HuH-7.5 (cell line): ENCODE measurements at regions not wholly inside any gene's neighbourhood (a gene's known extent, or its start where the extent isn't known, plus 50 kb on each side); places are given as distances from the start of the nearest gene placed in this dataset.
"Not testable (repeated sequence)": the region's sequence is repeated elsewhere in the genome, so short reads cannot be mapped to it uniquely, and the experiment has no call there.

ENCODE experiments used
- DNase-seq: peaks from one replicate; pipeline ENCODE4 v3.0.0; 2011; ENCODE audit warnings: low spot score

- DNase-seq: no peak
Observed at GRCh38 chr12:127169321-127170181, 1097.4 kb upstream of the TMEM132C start.

GRCh38 chr12:127170226-127171180, 1096.5 kb upstream of the TMEM132C start:
- no peak for DNase-seq

- DNase-seq: no peak
Observed at GRCh38 chr12:127172861-127173260, 1094.1 kb upstream of the TMEM132C start.

- DNase-seq: not testable (repeated sequence)
Observed at GRCh38 chr12:127173971-127174370, 1093.0 kb upstream of the TMEM132C start.

DNA sequence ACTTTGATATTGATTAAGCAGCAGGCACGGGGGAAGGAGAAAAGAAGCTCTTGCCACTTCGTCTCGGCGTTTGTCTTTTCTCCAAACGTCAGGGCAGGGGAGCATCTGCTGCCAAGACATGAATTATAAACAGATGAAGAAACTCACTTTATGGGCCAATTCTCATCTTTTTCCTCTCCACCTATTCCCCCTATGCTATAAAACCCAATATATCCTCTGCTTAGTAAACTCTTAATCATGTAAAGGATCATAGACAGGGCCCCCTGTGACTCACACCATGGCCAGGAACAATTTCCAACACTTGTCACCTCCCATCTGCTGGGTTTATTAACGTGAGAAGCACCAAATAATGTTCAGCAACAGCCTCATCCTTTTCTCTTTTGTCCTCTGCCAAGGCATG, 1092.1 kb upstream of the TMEM132C start:
- no peak for DNase-seq

DNA sequence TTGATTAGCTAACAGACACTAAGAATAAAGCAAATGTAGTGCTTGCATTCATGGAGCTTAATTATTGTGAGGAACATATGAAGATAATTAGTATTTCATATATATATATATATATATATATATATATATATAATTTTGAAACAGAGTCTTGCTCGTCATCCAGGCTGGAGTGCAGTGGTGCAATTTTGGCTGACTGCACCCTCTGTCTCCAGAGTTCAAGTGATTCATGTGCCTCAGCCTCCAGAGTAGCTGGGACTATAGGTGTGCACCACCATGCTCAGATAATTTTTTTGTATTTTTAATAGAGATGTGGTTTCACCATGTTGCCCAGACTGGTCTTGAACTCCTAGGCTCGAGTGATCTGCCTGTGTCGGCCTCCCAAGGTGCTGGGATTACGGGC, 1091.6 kb upstream of the TMEM132C start:
- no peak for DNase-seq

DNA sequence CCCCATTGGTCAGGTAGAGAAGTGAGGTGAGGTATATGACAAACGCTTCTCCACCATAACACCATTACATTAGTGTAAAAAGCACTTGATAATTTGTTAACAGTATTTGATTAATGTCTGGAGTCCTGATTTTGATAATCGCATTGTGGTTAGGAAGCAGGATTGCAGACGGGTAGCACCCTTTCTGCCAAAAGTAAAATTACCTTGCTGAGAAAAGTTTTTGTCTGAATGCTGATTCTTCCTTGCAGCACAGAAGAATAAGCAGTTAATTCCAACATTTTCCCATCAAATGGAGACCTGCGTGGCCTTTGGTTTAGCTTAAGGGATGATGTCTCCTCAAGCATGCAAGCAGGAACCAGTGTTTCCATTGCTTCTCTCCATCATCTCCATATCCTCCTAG, 1090.2 kb upstream of the TMEM132C start:
- no peak for DNase-seq

DNA sequence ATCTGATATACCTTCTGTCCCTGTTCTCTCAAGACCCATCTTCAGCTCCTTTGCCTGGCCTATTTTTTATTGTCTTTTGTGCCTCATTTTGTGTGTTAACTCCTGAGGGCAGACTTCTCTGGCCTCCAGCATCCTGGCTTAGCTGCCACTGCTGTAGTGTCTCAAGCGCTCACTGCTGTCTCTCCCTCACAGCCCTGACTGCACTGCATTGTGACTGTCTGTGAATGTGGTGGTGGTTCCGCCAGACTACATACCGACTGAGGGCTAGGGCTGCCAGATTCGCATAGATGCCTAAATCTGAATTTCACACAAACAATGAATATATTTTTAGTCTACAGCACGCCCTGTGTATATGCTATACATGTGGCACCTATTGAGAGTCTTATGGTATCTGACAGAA, 1088.9 kb upstream of the TMEM132C start:
- no peak for DNase-seq

GRCh38 chr12:127178463-127178862, 1088.5 kb upstream of the TMEM132C start:
- DNase-seq: no peak

- no peak for DNase-seq
Observed at GRCh38 chr12:127179176-127179575, 1087.8 kb upstream of the TMEM132C start.

GRCh38 chr12:127182018-127182417, 1085.0 kb upstream of the TMEM132C start:
- no peak for DNase-seq

DNA sequence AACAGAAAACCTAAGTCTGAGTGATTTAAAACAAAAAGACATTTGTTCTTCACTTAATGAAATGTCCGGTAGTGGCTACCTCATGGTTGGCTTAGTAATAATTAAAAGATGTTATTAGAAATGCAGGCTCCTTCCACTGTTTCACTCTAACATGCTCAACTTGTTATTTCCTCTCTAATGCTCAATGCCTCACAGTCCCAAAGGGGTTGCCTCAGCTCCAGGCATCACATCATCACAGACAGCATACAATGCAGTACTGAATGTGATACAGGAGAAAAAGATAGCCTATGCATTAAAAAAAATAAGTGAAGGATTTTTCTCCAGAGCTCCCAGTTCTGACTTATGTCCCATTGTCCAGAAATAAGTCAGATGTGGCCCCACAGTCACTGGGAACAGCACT, 1077.0 kb upstream of the TMEM132C start:
- no peak for DNase-seq

GRCh38 chr12:127191129-127191528, 1075.8 kb upstream of the TMEM132C start:
- no peak for DNase-seq

DNA sequence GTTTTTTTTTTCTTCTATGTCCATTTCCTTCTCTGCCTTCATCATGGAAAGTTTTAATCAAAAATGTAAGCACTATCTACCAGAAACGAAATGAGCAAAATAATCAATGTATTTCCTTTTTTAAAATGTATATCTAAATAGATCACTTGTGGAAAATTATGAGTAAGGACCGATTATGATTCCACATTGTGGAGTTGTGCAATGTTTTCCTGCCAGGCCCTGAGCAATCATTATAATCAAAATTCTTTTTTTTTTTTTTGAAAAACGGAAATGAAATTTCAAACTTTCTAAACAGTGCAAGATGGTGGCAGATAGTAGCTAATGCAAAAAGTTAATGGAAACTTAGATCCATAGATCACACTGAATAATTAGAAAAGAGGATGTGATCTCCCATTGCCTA, 1074.6 kb upstream of the TMEM132C start:
- no peak for DNase-seq

DNA sequence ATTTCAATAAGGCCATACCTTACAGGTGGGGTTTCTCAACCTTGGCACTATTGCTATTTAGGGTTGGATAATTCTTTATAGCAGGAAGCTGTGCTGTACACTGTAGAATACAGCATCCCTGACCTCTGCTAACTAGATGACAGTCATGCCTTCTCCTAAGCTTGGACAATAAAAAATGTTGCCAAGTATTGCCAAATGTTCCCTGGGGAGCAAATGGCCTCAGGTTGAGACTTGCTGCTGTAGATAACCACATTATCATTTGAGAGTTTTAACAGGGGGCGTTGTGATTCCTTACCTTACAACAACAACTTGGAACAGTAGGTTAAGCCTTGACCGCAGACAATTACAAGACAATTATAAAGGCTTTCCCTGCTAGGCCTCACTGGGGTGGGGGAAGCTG, 1073.6 kb upstream of the TMEM132C start:
- DNase-seq: no peak

GRCh38 chr12:127194176-127194575, 1072.8 kb upstream of the TMEM132C start:
- no peak for DNase-seq

DNA sequence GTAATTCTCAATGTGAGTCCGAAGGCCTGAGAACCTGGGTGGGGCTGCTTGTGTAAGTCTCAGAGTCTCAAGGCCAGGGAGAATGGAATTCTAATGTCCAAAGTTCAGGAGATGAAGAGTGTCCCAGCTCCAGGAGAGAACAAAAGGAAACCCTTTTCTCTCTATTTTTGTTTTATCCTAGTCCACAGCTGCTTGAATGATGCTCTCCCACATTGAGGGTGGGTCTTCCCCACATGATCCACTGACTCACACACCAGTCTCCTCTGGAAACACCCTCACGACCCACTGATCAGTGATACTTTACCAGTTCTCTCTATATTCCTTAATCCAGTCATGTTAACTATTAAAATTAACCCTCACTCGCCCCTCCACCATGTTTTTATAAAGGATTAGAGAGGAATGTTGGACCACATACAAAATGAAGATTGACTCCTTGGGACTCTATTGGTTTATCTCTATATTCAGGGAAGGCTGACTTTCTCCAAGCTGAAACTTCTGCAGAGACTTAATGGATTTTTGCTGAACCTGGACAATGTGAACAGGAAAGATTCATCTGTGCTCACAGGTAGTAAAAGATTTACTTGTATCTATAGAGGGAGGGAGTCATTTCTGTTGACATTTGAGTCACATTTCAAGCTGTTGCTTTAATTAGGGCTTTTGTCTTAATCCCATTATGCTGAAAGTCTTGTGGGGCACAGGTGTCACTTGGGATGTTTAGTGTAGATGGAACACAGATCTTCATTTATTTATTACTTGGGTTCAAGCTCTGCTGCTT, 1061.0 kb upstream of the TMEM132C start:
- DNase-seq: no peak

DNA sequence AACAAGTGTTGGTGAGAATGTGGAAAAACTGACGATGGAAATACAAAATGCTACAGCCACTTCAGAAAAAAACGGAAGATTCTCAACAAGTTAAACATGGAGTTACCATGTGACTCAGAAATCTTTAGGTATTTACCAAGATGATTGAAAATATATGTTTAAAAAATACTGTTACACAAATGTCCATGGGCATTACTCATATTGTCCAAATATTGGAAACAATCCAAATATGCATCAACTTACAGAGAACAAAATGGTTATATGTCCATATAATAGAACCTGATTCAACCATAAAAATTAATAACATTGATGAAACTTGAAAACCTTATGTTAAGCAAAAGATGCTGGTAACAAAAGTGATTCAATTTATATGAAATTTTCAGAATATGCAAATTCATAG, 1057.7 kb upstream of the TMEM132C start:
- DNase-seq: no peak

DNA sequence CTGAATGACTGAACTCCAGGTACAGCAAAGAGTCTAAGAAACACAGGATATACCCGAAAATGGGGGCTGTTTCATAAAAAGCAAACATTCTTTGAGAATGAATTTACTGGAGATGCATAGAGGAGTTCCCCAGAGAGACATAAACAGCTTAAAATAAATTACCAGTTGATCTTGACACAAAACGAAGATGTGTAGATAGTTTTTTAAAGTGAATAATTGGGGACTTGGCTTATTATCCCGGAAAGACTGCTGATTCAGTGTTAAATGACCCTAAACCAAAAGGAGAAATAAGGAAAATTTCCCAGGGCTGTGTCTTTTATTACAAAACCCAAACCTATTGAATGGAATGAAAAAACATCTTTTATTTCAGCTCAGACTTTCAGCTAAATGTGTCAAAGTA, 1052.8 kb upstream of the TMEM132C start:
- no peak for DNase-seq

- DNase-seq: no peak
Observed at GRCh38 chr12:127223011-127223410, 1044.0 kb upstream of the TMEM132C start.

- DNase-seq: no peak
Observed at GRCh38 chr12:127223731-127224130, 1043.2 kb upstream of the TMEM132C start.

- no peak for DNase-seq
Observed at GRCh38 chr12:127230843-127231260, 1036.1 kb upstream of the TMEM132C start.
